H9 (cell line): ENCODE measurements at regions not wholly inside any gene's neighbourhood (a gene's known extent, or its start where the extent isn't known, plus 50 kb on each side); places are given as distances from the start of the nearest gene placed in this dataset.

Experiments used
- DNase-seq: peaks from one replicate; pipeline ENCODE4 v3.0.0-alpha.2; 2017
- H2AFZ ChIP-seq: one replicate; pipeline ENCODE4 v1.6.1; 2013; ENCODE audit warnings: mild to moderate bottlenecking, low read length, control low read depth, moderate library complexity
- H2AK5ac ChIP-seq: 2 replicates; pipeline ENCODE4 v1.6.1; 2013; ENCODE audit warnings: low read length, control low read depth, mixed read lengths; ENCODE audit not compliant: insufficient read length
- H2BK120ac ChIP-seq: one replicate; pipeline ENCODE4 v1.6.1; 2013; ENCODE audit warnings: low read depth, mild to moderate bottlenecking, low read length, control low read depth, inconsistent platforms; ENCODE audit not compliant: poor library complexity, severe bottlenecking
- H2BK12ac ChIP-seq: 2 replicates; pipeline ENCODE4 v1.6.1; 2013; ENCODE audit warnings: low read length, control low read depth, mixed read lengths, low read depth; ENCODE audit not compliant: insufficient read length
- H2BK15ac ChIP-seq: 2 replicates; pipeline ENCODE4 v1.6.1; 2013; ENCODE audit warnings: low read depth, low read length, control low read depth
- H2BK20ac ChIP-seq: one replicate; pipeline ENCODE4 v1.6.1; 2013; ENCODE audit warnings: low read depth, mild to moderate bottlenecking, low read length, control low read depth, inconsistent platforms; ENCODE audit not compliant: poor library complexity, severe bottlenecking
- H2BK5ac ChIP-seq: 2 replicates; pipeline ENCODE4 v1.6.1; 2013; ENCODE audit warnings: low read length, control low read depth, mixed read lengths; ENCODE audit not compliant: insufficient read length
- H3K14ac ChIP-seq: 2 replicates; pipeline ENCODE4 v1.6.1; 2013; ENCODE audit warnings: low read length, control low read depth; ENCODE audit not compliant: insufficient read depth
- H3K18ac ChIP-seq: 2 replicates; pipeline ENCODE4 v1.6.1; 2013; ENCODE audit warnings: low read depth, mild to moderate bottlenecking, mixed read lengths, low read length, control low read depth; ENCODE audit not compliant: insufficient read length
- H3K23ac ChIP-seq: 2 replicates; pipeline ENCODE4 v1.6.1; 2013; ENCODE audit warnings: low read length, control low read depth, mixed read lengths, low read depth; ENCODE audit not compliant: insufficient read length
- H3K23me2 ChIP-seq: 2 replicates; pipeline ENCODE4 v1.6.1; 2013; ENCODE audit warnings: low read depth, mild to moderate bottlenecking, mixed read lengths, low read length, control low read depth; ENCODE audit not compliant: insufficient read length, poor library complexity, severe bottlenecking
- H3K27ac ChIP-seq: 2 replicates; pipeline ENCODE4 v1.5.1; 2013; ENCODE audit warnings: low read length, control low read depth, mixed read lengths, low read depth; ENCODE audit not compliant: insufficient read length
- H3K27me3 ChIP-seq: 2 replicates; pipeline ENCODE4 v1.6.1; 2013; ENCODE audit warnings: low read length, control low read depth, inconsistent platforms; ENCODE audit not compliant: insufficient read depth
- H3K4ac ChIP-seq: 2 replicates; pipeline ENCODE4 v1.6.1; 2013; ENCODE audit warnings: low read depth, mild to moderate bottlenecking, control low read depth, inconsistent platforms, low read length, moderate library complexity
- H3K4me1 ChIP-seq: 2 replicates; pipeline ENCODE4 v1.6.1; 2013; ENCODE audit warnings: low read length, control low read depth, inconsistent platforms; ENCODE audit not compliant: insufficient read depth
- H3K4me2 ChIP-seq: 2 replicates; pipeline ENCODE4 v1.6.1; 2013; ENCODE audit warnings: low read length, control low read depth, mixed read lengths; ENCODE audit not compliant: insufficient read length, insufficient read depth
- H3K56ac ChIP-seq: 2 replicates; pipeline ENCODE4 v1.6.1; 2013; ENCODE audit warnings: low read depth, mild to moderate bottlenecking, mixed read lengths, low read length, control low read depth; ENCODE audit not compliant: insufficient read length
- H3K79me1 ChIP-seq: 2 replicates; pipeline ENCODE4 v1.6.1; 2013; ENCODE audit warnings: low read depth, mild to moderate bottlenecking, moderate library complexity, low read length, control low read depth, inconsistent platforms; ENCODE audit not compliant: insufficient read depth, poor library complexity, severe bottlenecking
- H3K79me2 ChIP-seq: 2 replicates; pipeline ENCODE4 v1.6.1; 2013; ENCODE audit warnings: low read length, control low read depth, inconsistent platforms; ENCODE audit not compliant: insufficient read depth
- H3K9ac ChIP-seq: 2 replicates; pipeline ENCODE4 v1.6.1; 2013; ENCODE audit warnings: low read length, control low read depth, mixed read lengths; ENCODE audit not compliant: insufficient read length; ENCODE audit errors: extremely low read depth
- H3K9me3 ChIP-seq: one replicate; pipeline ENCODE4 v1.6.1; 2013; ENCODE audit warnings: low read depth, low read length, inconsistent platforms; ENCODE audit not compliant: control insufficient read depth
- H3T11ph ChIP-seq: one replicate; pipeline ENCODE4 v1.6.1; 2013; ENCODE audit warnings: mild to moderate bottlenecking, low read length, control low read depth, inconsistent platforms
- H4K20me1 ChIP-seq: one replicate; pipeline ENCODE4 v1.6.1; 2013; ENCODE audit not compliant: control insufficient read depth, insufficient read length, insufficient read depth
- H4K5ac ChIP-seq: 2 replicates; pipeline ENCODE4 v1.6.1; 2013; ENCODE audit warnings: low read depth, mild to moderate bottlenecking, mixed read lengths, low read length, control low read depth; ENCODE audit not compliant: insufficient read length
- H4K8ac ChIP-seq: replicated peaks from 2 replicates; pipeline ENCODE4 v1.6.1; 2013; ENCODE audit warnings: low read length, control low read depth, mixed read lengths, low read depth; ENCODE audit not compliant: insufficient read length
- H4K91ac ChIP-seq: 2 replicates; pipeline ENCODE4 v1.6.1; 2013; ENCODE audit warnings: low read depth, mild to moderate bottlenecking, moderate library complexity, mixed read lengths, low read length, control low read depth; ENCODE audit not compliant: insufficient read length
- H3K27ac Mint-ChIP-seq, 3 experiments: 2 replicates in 2 of 3; 3 replicates in 1 of 3; pipeline ENCODE4 v1.8.0; 2020 to 2021; ENCODE audit warnings: mixed read lengths in 3 of 3, mild to moderate bottlenecking in 1 of 3, moderate library complexity in 1 of 3
- H3K27me3 Mint-ChIP-seq: 2 replicates; pipeline ENCODE4 v1.8.0; 2021; ENCODE audit warnings: low read depth, mild to moderate bottlenecking, moderate library complexity, mixed read lengths
- H3K36me3 Mint-ChIP-seq, 3 experiments: 2 replicates in 2 of 3; 3 replicates in 1 of 3; pipeline ENCODE4 v1.8.0; 2020 to 2021; ENCODE audit warnings: low read depth in 3 of 3, mixed read lengths in 3 of 3; ENCODE audit not compliant: insufficient read depth in 1 of 3
- H3K4me1 Mint-ChIP-seq, 2 experiments: 2 replicates each; pipeline ENCODE4 v1.8.0; 2020; ENCODE audit warnings: mixed read lengths in 2 of 2
- H3K4me3 Mint-ChIP-seq, 2 experiments: 2 replicates in 1 of 2; 3 replicates in 1 of 2; pipeline ENCODE4 v1.8.0; 2020 to 2021; ENCODE audit warnings: mild to moderate bottlenecking in 2 of 2, mixed read lengths in 2 of 2, moderate library complexity in 1 of 2
- H3K9me3 Mint-ChIP-seq, 2 experiments: 2 replicates in 1 of 2; 3 replicates in 1 of 2; pipeline ENCODE4 v1.8.0; 2020; ENCODE audit warnings: mild to moderate bottlenecking in 2 of 2, mixed read lengths in 2 of 2, moderate library complexity in 1 of 2
- CTCF ChIP-seq: fragments of 200-600 bp; sonication (generic); conservative IDR thresholded peaks from 3 replicates; pipeline ENCODE4 v1.8.0; 2021; ENCODE audit warnings: antibody characterized with exemption, mild to moderate bottlenecking
- WGBS: extraction: QIAGEN DNeasy Blood & Tissue Kit; methylation state at CpG from one replicate; pipeline ENCODE4 v1.1.7; 2013; ENCODE audit warnings: missing lambda C conversion rate, low lambda C conversion rate, mixed read lengths; ENCODE audit not compliant: insufficient read length; ENCODE audit errors: extremely low coverage; 5-methylcytosine and 5-hydroxymethylcytosine counted together

- Mint-ChIP-seq H3K36me3 (0 out of 7 replicates have a peak, but pooled peaks cover 0 to 4% (median 3%) of the 10 kb centered on the region in 3 experiments), H3K27ac (no peak overlapping the region), H3K27me3 (no peaks in the 10 kb centered on the region), H3K4me1 (peaks cover 12 to 21% of the 10 kb centered on the region in 2 experiments), H3K9me3 (no peaks in the 10 kb centered on the region), H3K4me3 (no peak overlapping the region)
- Histone ChIP-seq H3K56ac (no peak overlapping the region), H3T11ph (no peak overlapping the region), H2BK15ac (no peak overlapping the region), H2BK20ac (no peak overlapping the region), H3K23me2 (no peaks in the 10 kb centered on the region), H3K9me3 (no peaks in the 10 kb centered on the region), H3K79me1 (no peaks in the 10 kb centered on the region), H2BK12ac (no peak overlapping the region), H2BK120ac (no peak overlapping the region), H3K14ac (no peak overlapping the region), H4K20me1 (no peaks in the 10 kb centered on the region), H3K18ac (no peak overlapping the region), H3K23ac (no peak overlapping the region), H3K9ac (no peak overlapping the region), H3K4me1 (no peaks in the 10 kb centered on the region), H3K27me3 (no peaks in the 10 kb centered on the region), H3K4ac (no peak overlapping the region), H3K4me2 (no peak overlapping the region), H2BK5ac (no peak overlapping the region), H2AFZ (no peak overlapping the region), H4K91ac (no peak overlapping the region), H3K27ac (no peak overlapping the region), H2AK5ac (no peak overlapping the region), H4K5ac (no peak overlapping the region), H3K79me2 (no peaks in the 10 kb centered on the region), H4K8ac (no peak overlapping the region)
- no CpG with 5 or more reads among the region's 1 CpG for WGBS
- TF ChIP-seq CTCF = no peak
- no peak for DNase-seq
These were observed 159.5 kb downstream of the LTN1 start for GRCh38 chr21:28833182-28833581.
